ENCODE measurements at regions not wholly inside any gene's neighbourhood (a gene's known extent, or its start where the extent isn't known, plus 50 kb on each side); places are given as distances from the start of the nearest gene placed in this dataset.

- DNase-seq: no peak
- Mint-ChIP-seq H3K27me3 (ENCODE audit: low read depth) (peaks cover 11% of the 10 kb centered on the region), H3K4me1 (ENCODE audit: low read depth) (no peaks in the 10 kb centered on the region), H3K36me3 (ENCODE audit: insufficient read depth) (no peaks in the 10 kb centered on the region), H3K9me3 (no peaks in the 10 kb centered on the region), H3K4me3 (no peak overlapping the region)
- no peak for ATAC-seq
Observed at GRCh38 chr2:217242947-217243346, 383.1 kb upstream of the TNP1 start.

GRCh38 chr2:217231724-217232123 lies 371.9 kb upstream of the TNP1 start:
- DNase-seq: no peak
- Mint-ChIP-seq H3K27me3 (ENCODE audit: low read depth) (peaks cover 3% of the 10 kb centered on the region), H3K4me3 (no peak overlapping the region), H3K36me3 (ENCODE audit: insufficient read depth) (no peaks in the 10 kb centered on the region), H3K9me3 (peaks cover 4% of the 10 kb centered on the region), H3K4me1 (ENCODE audit: low read depth) (no peaks in the 10 kb centered on the region)
- ATAC-seq: no peak

GRCh38 chr2:217231212-217231611 lies 371.3 kb upstream of the TNP1 start:
- H3K9me3 Mint-ChIP-seq: no peaks in the 10 kb centered on the region
- H3K4me1 Mint-ChIP-seq (ENCODE audit: low read depth): no peaks in the 10 kb centered on the region
- DNase-seq (no peak), ATAC-seq (no peak)
- no peaks in the 10 kb centered on the region for H3K36me3 Mint-ChIP-seq (ENCODE audit: insufficient read depth)
- H3K27me3 Mint-ChIP-seq (ENCODE audit: low read depth): peaks cover 1% of the 10 kb centered on the region
- no peak overlapping the region for H3K4me3 Mint-ChIP-seq

- Mint-ChIP-seq H3K4me1 (ENCODE audit: low read depth) (peaks cover 1% of the 10 kb centered on the region), H3K4me3 (no peak overlapping the region), H3K9me3 (no peaks in the 10 kb centered on the region), H3K36me3 (ENCODE audit: insufficient read depth) (no peaks in the 10 kb centered on the region), H3K27me3 (ENCODE audit: low read depth) (peaks cover 1% of the 10 kb centered on the region)
- DNase-seq (no peak), ATAC-seq (no peak)
Observed at GRCh38 chr2:217228732-217229131, 368.9 kb upstream of the TNP1 start.

- Mint-ChIP-seq H3K4me3 (no peak overlapping the region), H3K9me3 (peaks cover under 1% of the 10 kb centered on the region), H3K36me3 (ENCODE audit: insufficient read depth) (no peaks in the 10 kb centered on the region), H3K4me1 (ENCODE audit: low read depth) (peaks cover 10% of the 10 kb centered on the region), H3K27me3 (ENCODE audit: low read depth) (peaks cover 1% of the 10 kb centered on the region)
- ATAC-seq: no peak
- no peak for DNase-seq
Observed at GRCh38 chr2:217227794-217228193, 367.9 kb upstream of the TNP1 start.

- peaks cover 5% of the 10 kb centered on the region for H3K9me3 Mint-ChIP-seq
- ATAC-seq: no peak
- no peak overlapping the region for H3K4me3 Mint-ChIP-seq
- peaks cover 16% of the 10 kb centered on the region for H3K4me1 Mint-ChIP-seq (ENCODE audit: low read depth)
- H3K36me3 Mint-ChIP-seq (ENCODE audit: insufficient read depth): no peaks in the 10 kb centered on the region
- DNase-seq: no peak
- peaks cover 2% of the 10 kb centered on the region for H3K27me3 Mint-ChIP-seq (ENCODE audit: low read depth)
Observed at GRCh38 chr2:217225596-217225995, 365.7 kb upstream of the TNP1 start.

- H3K9me3 Mint-ChIP-seq: peaks cover 5% of the 10 kb centered on the region
- no peak overlapping the region for H3K4me3 Mint-ChIP-seq
- peaks cover 2% of the 10 kb centered on the region for H3K27me3 Mint-ChIP-seq (ENCODE audit: low read depth)
- ATAC-seq (peak; percentile 89 to 93), DNase-seq (no peak)
- H3K36me3 Mint-ChIP-seq (ENCODE audit: insufficient read depth): no peaks in the 10 kb centered on the region
- H3K4me1 Mint-ChIP-seq (ENCODE audit: low read depth): peaks cover 16% of the 10 kb centered on the region
Observed at GRCh38 chr2:217223222-217223930, 363.5 kb upstream of the TNP1 start.

- Mint-ChIP-seq H3K4me1 (ENCODE audit: low read depth) (peaks cover 16% of the 10 kb centered on the region), H3K9me3 (peaks cover 5% of the 10 kb centered on the region), H3K36me3 (ENCODE audit: insufficient read depth) (no peaks in the 10 kb centered on the region), H3K27me3 (ENCODE audit: low read depth) (peaks cover 2% of the 10 kb centered on the region), H3K4me3 (no peak overlapping the region)
- no peak for DNase-seq
- peak in 1 of 2 donors; percentile 3 for ATAC-seq
Observed at GRCh38 chr2:217222309-217222910, 362.5 kb upstream of the TNP1 start.

GRCh38 chr2:217220228-217221013 lies 360.6 kb upstream of the TNP1 start:
- no peak overlapping the region for H3K4me3 Mint-ChIP-seq
- peaks cover 2% of the 10 kb centered on the region for H3K27me3 Mint-ChIP-seq (ENCODE audit: low read depth)
- no peaks in the 10 kb centered on the region for H3K36me3 Mint-ChIP-seq (ENCODE audit: insufficient read depth)
- H3K9me3 Mint-ChIP-seq: peaks cover 5% of the 10 kb centered on the region
- ATAC-seq: no peak
- peaks cover 16% of the 10 kb centered on the region for H3K4me1 Mint-ChIP-seq (ENCODE audit: low read depth)
- DNase-seq: no peak

GRCh38 chr2:217219164-217219520 lies 359.3 kb upstream of the TNP1 start:
- Mint-ChIP-seq H3K9me3 (peaks cover 5% of the 10 kb centered on the region), H3K27me3 (ENCODE audit: low read depth) (peaks cover 5% of the 10 kb centered on the region), H3K4me1 (ENCODE audit: low read depth) (peaks cover 16% of the 10 kb centered on the region), H3K36me3 (ENCODE audit: insufficient read depth) (no peaks in the 10 kb centered on the region), H3K4me3 (no peak overlapping the region)
- no peak for DNase-seq
- no peak for ATAC-seq

GRCh38 chr2:217218269-217219163 lies 358.7 kb upstream of the TNP1 start:
- ATAC-seq (peak in 1 of 2 donors; percentile 36), DNase-seq (no peak)
- H3K36me3 Mint-ChIP-seq (ENCODE audit: insufficient read depth): no peaks in the 10 kb centered on the region
- H3K27me3 Mint-ChIP-seq (ENCODE audit: low read depth): peaks cover 5% of the 10 kb centered on the region
- peaks cover 5% of the 10 kb centered on the region for H3K9me3 Mint-ChIP-seq
- no peak overlapping the region for H3K4me3 Mint-ChIP-seq
- peaks cover 13% of the 10 kb centered on the region for H3K4me1 Mint-ChIP-seq (ENCODE audit: low read depth)

GRCh38 chr2:217216982-217217381 lies 357.1 kb upstream of the TNP1 start:
- Mint-ChIP-seq H3K4me3 (no peak overlapping the region), H3K36me3 (ENCODE audit: insufficient read depth) (no peaks in the 10 kb centered on the region), H3K4me1 (ENCODE audit: low read depth) (no peaks in the 10 kb centered on the region), H3K9me3 (no peaks in the 10 kb centered on the region), H3K27me3 (ENCODE audit: low read depth) (peaks cover 3% of the 10 kb centered on the region)
- DNase-seq (no peak), ATAC-seq (no peak)

- no peaks in the 10 kb centered on the region for H3K4me1 Mint-ChIP-seq (ENCODE audit: low read depth)
- DNase-seq (no peak), ATAC-seq (no peak)
- peaks cover 4% of the 10 kb centered on the region for H3K27me3 Mint-ChIP-seq (ENCODE audit: low read depth)
- no peaks in the 10 kb centered on the region for H3K9me3 Mint-ChIP-seq
- no peaks in the 10 kb centered on the region for H3K36me3 Mint-ChIP-seq (ENCODE audit: insufficient read depth)
- H3K4me3 Mint-ChIP-seq: no peak overlapping the region
Observed at GRCh38 chr2:217216316-217216715, 356.5 kb upstream of the TNP1 start.

- Mint-ChIP-seq H3K36me3 (ENCODE audit: insufficient read depth) (no peaks in the 10 kb centered on the region), H3K27me3 (ENCODE audit: low read depth) (peaks cover 8% of the 10 kb centered on the region), H3K9me3 (no peaks in the 10 kb centered on the region), H3K4me1 (ENCODE audit: low read depth) (no peaks in the 10 kb centered on the region), H3K4me3 (no peak overlapping the region)
- ATAC-seq: no peak
- no peak for DNase-seq
Observed at GRCh38 chr2:217215877-217216276, 356.0 kb upstream of the TNP1 start.

All from activated T-cell treated with anti-CD3 and anti-CD28 coated beads, Interleukin-2, amount 50 U/mL, for 4 hours (primary cell).